ENCODE measurements at regions not wholly inside any gene's neighbourhood (a gene's known extent, or its start where the extent isn't known, plus 50 kb on each side); places are given as distances from the start of the nearest gene placed in this dataset.

- DNase-seq, result no peak
Observed at GRCh38 chr13:31614073-31614472, 125.3 kb upstream of the RXFP2 start.

GRCh38 chr13:31614704-31615103, 124.6 kb upstream of the RXFP2 start:
- DNase-seq, result no peak

GRCh38 chr13:31625115-31625514, 114.2 kb upstream of the RXFP2 start:
- DNase-seq, result no peak

- no peak for DNase-seq
Observed at GRCh38 chr13:31627097-31627845, 112.1 kb upstream of the RXFP2 start.

- DNase-seq, result no peak
Observed at GRCh38 chr13:31629085-31629780, 110.1 kb upstream of the RXFP2 start.

- DNase-seq, result no peak
Observed at GRCh38 chr13:31631071-31631470, 108.3 kb upstream of the RXFP2 start.

GRCh38 chr13:31631746-31632145, 107.6 kb upstream of the RXFP2 start:
- no peak for DNase-seq

- no peak for DNase-seq
Observed at GRCh38 chr13:31638577-31638976, 100.7 kb upstream of the RXFP2 start.

GRCh38 chr13:31639443-31640163, 99.7 kb upstream of the RXFP2 start:
- DNase-seq, result no peak

- DNase-seq, result no peak
Observed at GRCh38 chr13:31649766-31650165, 89.6 kb upstream of the RXFP2 start.

GRCh38 chr13:31653730-31654129, 85.6 kb upstream of the RXFP2 start:
- no peak for DNase-seq

GRCh38 chr13:31663880-31664585, 75.3 kb upstream of the RXFP2 start:
- DNase-seq, result no peak

GRCh38 chr13:31670831-31671617, 68.3 kb upstream of the RXFP2 start:
- DNase-seq, result no peak

GRCh38 chr13:31674051-31674450, 65.3 kb upstream of the RXFP2 start:
- DNase-seq, result no peak

- DNase-seq, result no peak
Observed at GRCh38 chr13:31675440-31675953, 63.8 kb upstream of the RXFP2 start.

- no peak for DNase-seq
Observed at GRCh38 chr13:31681133-31681532, 58.2 kb upstream of the RXFP2 start.

GRCh38 chr13:31684466-31684865, 54.9 kb upstream of the RXFP2 start:
- no peak for DNase-seq

- DNase-seq, result no peak
Observed at GRCh38 chr13:31686670-31687425, 52.5 kb upstream of the RXFP2 start.

Measured in CD4-positive, alpha-beta T cell treated with Interleukin-6 for 4 hours (primary cell).